ENCODE measurements at regions not wholly inside any gene's neighbourhood (a gene's known extent, or its start where the extent isn't known, plus 50 kb on each side); places are given as distances from the start of the nearest gene placed in this dataset.
"Not testable (repeated sequence)": the region's sequence is repeated elsewhere in the genome, so short reads cannot be mapped to it uniquely, and the experiment has no call there.

DNA sequence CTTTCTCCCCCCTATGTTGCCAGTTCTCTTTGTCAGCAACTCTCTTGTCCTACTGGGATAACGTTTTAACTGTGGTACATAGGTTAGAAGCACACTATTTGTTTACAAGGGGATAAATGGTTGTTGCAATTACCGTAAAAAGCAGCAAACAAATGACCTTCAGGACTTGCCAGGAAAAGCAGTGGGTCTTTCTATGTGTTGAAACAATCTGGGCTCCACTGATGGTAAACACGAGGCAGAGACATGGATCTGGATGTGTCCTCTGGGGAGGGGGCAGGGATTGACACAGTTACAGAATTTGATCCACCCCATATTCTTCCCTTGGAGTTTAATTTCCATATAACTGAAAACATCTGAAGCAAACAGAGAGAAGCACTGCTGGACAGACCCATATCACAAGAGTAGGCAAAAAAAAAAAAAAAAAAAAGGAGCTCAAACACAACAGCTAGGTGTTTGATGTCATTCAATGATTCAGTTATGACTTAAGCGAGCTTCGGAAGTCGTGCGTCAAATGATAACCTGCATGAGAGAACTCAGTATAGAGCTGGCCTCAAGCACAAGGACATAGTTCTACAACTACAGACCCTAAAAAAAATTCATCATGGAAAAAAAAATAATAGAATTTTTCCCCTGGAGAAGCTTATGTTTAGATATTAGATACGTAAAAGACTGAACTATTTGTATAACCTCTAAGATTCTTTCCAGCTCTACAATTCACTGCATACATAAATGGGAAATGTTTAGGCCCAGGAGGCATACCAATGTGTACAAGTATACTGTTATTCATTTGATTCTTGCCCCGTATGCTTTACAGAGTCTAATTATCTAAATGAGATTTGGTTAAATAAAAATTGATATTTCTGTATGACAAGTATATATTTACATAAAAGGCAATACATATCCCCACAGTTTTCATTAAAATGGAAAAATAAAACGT is 127.7 kb downstream of the ALDH8A1 start:
- DNase-seq, result no peak

DNA sequence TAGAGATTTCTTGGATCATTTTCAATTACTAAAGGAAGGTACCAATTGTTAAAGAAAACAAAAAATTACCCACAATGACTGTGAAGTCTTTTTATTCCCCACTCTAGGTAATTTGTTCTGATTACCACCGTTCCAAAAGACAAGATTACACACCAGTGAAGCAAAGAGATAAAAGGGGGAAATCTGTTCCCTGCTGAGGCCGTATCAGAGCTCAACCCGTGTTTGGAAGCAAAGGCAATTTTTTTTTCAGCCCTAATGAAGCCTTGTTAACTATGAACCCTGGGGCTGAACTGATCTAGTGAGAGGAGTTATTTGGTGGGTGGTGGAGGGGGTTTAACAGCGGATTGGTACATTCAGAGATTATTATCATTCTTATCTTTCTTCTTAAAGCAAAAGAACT is 128.5 kb downstream of the ALDH8A1 start:
- no peak for DNase-seq

DNA sequence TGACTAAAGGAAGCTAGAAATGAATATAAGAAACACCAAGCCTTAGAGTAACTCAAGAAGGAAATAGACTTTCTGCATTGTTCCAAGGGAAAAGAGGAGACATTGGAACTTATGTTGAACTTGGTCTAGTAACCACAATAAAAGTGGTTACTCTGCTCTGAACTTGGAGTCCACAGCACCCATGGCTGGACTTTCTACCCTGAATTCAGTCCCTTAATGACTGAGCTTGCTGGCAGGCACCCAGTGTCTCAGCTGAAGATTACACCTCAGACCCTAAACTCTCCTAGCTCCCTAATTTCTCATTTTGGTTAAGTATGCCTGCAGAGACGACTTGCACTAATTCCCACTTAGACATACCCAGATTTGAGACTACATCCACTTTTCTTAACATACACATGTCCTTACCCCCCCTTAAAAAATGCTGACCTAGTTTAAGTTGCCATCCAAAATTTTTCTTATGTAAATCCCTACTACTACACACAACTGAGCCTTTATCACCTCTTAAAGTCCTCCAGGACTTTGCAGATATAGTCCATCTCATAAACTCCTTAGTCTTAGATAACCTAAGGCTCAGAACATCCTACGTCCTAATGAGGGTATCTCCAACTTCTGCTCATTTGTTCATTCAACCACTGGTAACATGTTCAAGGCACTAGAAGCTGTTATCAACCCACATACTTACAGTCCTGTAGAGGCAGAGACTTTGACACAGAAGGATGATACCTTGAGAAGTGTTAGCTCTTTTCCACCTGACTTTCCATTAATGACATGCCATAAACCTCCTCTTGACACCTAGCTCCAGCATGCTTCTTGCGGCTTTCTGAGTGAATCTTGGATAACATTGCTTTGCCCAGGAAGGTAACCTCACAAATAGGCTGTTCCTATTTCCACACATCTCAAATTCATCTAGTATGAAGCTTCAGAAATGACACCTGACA is 129.8 kb downstream of the ALDH8A1 start:
- DNase-seq, result no peak

DNA sequence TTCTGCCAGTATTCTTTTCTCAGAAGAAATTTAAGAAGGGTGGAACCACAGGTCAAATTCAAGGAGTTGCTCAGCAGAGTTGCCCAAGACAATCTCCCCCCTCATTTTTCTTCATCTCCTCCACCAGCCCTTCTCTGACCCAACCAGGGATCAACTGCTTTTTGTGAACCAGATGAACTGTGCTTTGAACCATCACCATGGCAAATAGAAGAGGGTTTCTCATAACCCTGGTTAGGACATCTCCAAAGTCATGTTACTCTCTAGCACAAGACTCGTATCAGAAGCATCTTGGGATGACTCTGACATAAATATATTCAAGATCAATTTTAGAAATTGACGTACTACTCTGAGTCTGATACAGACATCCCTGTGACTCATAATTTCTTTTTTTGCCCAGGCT is 130.7 kb downstream of the ALDH8A1 start:
- no peak for DNase-seq

DNA sequence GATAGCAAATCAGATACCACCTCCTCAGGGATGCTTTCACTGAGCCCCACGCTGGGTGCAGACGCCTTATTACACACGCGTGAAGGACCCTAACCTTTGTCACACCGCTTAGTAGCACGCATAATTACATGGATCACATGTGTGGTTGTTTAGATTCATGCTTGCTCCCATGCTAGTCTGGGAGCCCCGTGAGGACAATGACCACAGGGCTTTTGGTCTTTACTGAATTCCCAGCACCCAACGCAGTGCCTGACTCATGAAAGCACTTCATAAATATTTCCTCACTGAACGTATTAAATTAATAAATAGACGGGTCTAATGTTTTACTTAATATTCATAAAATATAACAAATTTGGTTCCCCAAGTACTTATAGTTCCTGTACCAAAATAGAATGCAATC is 132.5 kb downstream of the ALDH8A1 start:
- no peak for DNase-seq

DNA sequence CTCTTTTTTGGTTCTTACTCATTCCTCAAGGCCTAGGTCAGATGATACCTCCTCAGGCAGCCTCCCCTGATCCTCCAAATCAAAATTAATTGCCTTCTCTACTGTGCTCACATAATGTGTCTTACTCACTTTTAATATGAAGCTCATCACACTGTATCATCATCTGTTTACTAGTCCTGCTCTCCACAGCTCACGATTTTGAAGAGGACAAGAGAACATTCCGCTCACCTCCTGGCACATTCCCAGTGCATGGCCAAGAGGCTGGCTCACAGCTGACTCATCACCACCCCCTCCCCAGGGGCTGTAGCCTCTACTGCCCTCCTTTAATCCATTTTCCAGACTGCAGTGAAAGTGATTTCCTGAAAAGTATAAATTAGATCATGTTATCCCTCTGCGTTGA is 133.1 kb downstream of the ALDH8A1 start:
- DNase-seq, result no peak

DNA sequence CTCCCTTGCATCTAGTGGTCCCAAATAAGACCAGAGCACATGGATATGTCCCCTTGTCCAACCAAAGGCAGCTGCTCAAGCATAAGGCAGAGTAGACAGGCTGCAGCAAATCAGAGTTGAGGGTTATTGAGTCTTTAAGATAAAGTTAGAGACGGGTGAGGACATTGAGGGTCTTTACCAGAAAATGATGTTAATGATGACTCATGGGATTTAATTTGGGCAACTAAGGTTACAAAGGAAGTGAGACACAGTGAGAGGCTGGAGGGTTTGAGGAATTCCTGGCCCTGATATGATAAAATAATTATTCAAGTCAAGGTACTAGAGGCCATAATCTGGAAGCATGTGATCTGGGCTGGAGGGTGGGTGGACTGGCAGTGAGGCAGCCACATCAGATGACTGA is 133.6 kb downstream of the ALDH8A1 start:
- DNase-seq, result no peak

DNA sequence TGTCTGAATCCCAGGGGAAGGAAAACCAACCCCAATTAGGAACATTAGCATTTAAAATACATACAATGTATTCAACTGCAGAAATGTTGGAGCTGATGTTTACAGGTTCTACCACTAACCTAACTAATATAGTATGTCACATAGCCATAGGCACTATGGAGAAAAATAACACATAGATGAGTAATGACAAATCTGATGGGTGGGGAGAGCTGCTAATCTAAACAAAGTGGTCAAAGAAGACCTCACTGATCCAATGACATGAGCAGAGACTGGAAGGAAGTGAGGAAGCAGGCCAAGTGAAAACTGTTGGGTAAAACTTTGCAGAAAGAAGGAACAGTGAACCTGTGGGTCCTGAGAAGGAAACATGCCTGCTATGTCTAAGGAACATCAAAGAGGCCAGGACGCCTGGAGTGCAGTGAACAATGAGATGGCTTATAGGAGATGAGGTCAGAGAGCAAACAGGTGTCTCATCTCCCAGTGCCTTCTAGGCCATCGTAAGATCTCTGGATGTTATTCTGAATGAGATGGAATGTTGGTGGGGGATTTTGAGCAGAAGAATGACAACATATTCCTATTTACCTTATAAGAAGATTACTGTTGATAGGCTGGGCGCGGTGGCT is 135.7 kb downstream of the ALDH8A1 start:
- DNase-seq, result no peak

DNA sequence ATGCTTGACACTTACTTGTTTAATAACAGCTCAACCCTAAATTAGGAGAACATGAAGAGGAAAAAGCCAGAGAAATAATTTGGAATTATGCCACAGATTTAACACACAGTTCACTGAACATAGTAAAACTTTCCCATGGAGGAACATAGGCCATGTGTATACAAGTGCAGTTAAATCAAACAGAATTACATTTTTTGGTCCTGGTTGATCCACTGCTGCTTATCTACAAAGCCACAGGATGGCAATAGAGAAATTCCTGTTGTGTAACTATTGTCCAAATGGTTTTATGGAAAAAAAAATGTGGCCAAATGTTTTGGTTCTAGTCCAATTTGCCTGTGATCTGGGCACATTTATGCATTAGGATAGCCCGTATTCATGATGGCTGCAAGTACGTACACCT is 136.8 kb downstream of the ALDH8A1 start:
- DNase-seq, result no peak

DNA sequence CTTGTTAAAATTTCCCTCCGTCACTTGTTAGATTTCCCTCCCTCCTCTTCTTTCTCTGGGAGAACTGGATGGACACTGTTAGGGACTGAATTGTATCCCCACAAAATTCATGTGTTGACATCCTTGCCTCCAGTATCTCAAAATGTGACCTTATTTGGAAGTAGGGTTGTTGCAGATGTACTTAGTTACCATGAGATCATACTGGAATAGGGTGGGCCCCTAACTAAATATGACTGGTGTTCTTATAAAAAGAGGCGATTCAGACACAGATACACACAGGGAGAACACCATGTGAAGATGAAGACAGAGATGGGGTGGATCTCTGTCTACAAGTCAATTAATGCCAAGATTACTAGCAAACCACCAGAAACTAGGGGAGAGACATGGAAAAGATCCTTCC is 139.5 kb downstream of the ALDH8A1 start:
- no peak for DNase-seq

DNA sequence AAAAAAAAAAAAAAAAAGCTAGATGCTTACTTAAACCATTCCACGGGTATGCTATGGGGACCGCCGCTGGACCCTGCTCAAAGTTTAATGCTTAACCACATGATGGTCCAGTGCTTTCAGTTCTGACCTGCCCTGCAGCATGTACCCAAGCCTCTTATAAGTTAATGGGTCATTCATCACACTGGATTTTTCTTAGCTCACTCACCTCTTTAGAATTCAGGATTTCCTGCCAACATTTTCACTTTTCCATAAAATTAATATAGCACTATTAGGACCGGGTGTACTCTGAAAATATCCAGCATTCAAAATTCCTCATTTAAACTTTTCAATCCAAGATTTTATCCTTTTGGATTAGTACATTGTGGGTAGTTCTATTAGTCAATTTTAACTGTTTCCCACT is 140.8 kb downstream of the ALDH8A1 start:
- DNase-seq, result no peak

DNA sequence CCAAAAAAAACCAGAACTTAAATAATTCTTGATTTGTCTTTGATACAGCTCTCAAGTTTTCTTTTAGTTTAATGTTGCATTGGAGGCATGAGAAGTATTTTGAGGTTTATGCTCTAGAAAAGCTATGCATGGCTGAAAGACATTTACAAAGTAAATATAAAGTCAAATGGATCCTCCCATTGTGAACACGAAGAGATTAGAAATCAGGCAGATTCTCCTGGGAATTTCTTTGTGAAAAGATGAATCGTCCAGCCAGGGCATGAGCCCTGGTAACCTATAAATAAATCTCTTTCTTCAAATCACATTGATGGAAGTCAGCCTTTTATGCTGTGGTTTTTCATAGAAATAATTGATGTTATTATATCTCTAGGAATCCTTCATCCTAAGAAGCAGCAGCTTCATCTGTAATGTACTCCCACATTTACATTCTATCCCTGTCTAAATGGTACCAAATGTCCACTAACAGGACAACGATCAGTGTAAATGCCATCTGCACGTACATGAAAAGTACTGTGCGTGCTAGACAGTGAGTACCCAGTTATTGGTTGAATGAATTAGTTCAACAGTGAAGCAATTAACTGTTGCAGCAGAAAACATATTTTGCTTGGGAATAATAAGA is 143.6 kb downstream of the ALDH8A1 start:
- no peak for DNase-seq

DNA sequence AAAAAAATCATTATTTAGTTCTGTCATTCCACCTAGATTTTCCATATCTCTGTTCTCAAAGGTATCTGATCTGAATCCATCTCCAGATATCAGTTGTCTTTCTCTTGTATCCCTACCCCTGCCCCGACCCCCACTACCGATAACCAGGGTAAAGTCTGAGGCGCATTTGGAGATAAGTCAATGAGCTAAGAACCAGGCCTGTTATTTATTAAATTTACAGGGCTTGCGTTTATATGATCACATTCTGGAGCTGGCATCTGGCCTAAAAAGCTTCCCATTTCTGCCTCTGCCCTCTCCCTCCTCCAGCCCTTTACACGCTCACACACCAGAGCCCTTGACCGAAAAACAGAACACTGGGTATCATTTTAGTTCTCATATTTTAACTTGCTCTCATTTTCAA is 144.7 kb downstream of the ALDH8A1 start:
- no peak for DNase-seq

DNA sequence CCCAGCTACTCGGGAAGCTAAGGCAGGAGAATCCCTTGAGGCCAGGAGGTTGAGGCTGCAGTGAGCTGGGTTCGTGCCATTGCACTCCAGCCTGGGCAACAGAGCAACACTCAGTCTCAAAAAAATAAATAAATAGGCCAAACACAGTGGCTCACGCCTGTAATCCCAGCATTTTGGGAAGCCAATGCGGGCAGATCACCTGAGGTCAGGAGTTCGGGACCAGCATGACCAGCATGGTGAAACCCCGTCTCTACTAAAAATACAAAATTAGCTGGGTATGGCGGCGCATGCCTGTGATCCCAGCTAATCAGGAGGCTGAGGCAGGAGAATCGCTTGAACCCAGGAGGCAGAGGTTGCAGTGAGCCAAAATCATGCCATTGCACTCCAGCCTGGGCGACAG is 145.6 kb downstream of the ALDH8A1 start:
- not testable (repeated sequence) for DNase-seq

DNA sequence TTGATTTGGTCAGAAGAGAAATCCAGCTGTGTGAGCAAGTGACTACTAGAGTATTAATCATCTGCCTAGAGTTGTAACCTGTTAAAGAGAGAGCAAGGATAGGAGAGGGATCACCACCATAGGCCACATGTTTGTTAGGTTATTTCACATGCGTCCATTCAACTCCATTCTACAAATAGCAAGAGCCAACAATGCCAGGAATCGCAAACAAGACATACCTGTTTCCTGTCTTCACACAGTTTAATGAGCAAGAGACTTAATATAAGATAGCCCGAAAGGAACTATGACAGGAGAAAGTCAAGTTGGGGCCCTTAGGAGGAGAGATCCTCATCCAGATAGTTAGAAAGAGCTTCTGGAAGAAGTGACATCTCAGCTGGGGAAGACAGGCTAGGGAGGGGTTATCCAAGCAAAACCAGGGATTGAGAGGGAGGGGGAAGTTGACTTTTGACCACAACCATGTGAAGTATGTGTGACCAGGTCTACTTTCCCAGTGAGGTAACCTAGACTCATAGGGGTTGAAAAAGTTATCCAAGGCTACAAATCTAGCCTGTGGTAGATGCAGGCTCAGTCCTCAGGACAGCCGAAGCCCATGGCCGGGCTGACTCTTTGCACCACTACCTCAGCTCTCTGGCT is 147.4 kb downstream of the ALDH8A1 start:
- DNase-seq, result no peak

DNA sequence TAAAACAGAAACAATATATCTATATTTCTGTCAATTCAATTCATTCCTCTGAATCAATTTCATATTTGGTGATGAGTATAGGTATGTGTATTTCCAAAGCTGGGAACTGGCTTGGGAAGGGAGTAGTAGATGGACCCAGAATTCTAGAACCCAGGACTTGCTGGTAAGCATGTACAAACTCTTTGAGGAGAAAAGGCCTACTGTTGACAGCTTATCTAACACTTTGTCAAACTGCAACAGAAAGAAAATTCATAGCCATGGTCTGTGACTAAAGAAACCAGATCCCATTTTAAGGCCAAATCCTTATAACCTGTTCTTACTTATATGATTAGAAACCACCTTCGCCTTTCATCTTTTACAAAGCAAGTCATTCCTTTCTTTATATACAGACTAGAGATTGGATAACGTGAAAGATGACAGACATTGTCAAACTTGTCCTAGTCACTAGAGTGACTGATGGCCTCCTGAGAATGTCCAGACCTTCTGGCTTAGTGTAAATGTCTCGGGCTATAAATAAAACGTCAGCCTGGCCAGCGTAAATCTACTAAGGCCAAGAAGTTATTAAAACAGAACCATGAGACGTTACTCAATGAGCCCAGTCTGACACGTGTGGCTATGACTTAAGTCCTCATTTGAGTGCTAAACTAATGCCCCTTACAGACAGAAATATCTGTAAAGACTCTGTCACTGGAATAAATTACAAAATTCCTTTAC is 152.3 kb downstream of the ALDH8A1 start:
- no peak for DNase-seq

DNA sequence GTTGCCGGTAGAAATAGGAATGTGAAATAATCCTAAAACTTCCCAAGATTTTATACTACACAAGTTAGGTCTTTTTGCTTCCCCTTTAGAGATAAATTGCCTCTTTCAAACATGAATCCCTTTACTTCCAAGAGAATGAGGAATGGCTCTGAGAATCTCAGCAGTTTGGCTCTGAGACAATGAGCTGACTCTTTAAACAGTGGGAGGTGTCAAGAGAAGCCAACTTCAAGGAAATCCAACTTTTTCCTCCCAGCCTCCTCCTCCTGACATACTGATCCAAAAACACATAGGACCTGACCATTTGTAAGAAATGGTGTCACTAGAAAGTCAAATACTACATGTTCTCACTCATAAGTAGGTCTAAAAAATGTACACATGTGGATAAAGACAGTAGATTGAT is 154.2 kb downstream of the ALDH8A1 start:
- DNase-seq, result no peak

DNA sequence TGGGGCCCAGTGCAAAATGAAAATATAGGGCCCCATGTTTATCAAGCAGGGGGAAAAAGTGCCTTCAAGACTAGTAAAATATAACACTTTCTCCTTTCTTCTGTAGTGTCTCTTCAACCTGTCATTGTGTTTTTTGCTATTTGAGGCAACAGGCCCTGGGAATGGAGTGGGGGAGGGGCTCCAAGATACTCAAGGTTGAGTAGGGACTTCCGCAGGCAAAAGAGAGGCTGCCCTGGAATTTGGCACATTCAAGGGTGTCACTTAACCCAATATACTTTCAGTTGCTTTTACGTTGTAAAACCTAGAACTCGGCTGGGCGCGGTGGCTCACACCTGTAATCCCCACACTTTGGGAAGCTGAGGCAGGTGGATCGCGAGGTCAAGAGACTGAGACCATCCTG is 154.9 kb downstream of the ALDH8A1 start:
- no peak for DNase-seq

DNA sequence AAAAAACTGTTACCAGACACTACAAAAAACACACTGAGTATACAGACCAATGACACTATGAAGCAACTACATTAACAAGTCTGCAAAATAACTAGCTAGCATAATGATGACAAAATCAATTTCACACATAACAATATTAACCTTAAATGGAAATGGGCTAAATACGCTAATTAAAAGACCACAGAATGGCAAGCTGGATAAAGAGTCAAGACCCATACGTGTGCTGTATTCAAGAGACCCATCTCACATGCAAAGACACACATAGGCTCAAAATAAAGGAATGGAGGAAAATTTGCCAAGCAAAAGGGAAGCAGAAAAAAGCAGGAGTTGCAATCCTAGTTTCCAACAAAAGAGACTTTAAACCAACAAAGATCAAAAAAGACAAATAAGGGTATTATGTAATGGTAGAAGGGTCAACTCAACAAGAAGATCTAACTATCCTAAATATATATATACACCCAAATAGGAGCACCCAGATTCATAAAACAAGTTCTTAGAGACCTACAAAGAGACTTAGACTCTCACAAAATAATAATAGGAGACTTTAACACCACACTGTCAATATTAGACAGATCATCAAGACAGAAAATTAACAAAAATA is 158.6 kb downstream of the ALDH8A1 start:
- not testable (repeated sequence) for DNase-seq

DNA sequence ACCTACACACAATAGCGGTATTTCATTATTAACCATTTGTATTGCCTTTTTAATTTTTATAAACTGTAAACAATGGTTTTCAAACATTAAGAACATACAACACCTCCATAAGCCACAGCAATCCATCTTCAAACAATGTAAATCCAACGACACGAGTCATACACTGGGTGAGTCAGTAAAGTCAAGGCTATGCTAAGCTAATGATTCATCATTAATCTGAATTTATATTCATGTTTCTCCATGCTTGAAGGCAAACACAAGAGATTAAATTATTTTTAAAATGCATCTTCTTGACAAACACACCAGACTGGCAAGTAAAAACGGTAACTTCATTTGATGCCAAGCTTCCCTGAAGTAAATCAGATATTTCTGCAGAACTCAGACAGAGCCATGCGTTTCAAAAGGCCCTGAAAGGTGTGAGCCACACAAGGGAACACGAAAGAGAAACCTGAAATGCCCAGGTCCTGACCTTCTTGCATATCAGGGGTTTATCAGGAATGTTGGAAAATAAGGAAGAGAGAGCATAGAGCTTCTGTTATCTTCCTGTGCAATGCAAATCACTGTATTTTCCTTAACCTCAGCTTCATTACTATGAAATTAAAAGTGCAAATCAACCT is 162.5 kb downstream of the ALDH8A1 start:
- DNase-seq, result no peak

DNA sequence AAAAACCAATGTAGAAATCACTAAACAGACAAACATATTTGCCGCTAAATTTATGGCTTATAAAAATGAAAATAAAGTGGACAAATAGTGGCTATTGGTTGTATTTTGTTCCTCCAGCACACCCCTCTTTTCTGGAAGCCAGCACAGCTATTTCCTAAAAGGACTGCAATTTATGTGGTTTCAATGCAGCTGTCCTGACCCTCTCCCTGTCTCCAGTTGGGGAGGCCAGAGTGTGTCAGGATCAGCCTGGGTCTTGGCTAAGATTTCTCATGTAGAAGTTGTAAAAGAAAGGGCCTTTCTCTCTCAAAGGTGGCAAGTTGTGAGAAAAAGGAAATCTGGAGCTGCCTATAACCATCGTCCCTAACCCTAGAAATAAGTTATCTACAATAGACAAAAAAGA is 165.6 kb downstream of the ALDH8A1 start:
- no peak for DNase-seq
